Endothelial cell (in vitro differentiated cells): ENCODE measurements at regions not wholly inside any gene's neighbourhood (a gene's known extent, or its start where the extent isn't known, plus 50 kb on each side); places are given as distances from the start of the nearest gene placed in this dataset.

Experiments
- DNase-seq: peaks from one replicate; pipeline ENCODE4 v3.0.0; 2021; ENCODE audit warnings: low spot score
- H3K27ac Mint-ChIP-seq: one replicate; pipeline ENCODE4 v1.8.0; 2021; ENCODE audit warnings: mixed read lengths, inconsistent platforms; ENCODE audit not compliant: unreplicated experiment
- H3K27me3 Mint-ChIP-seq: one replicate; pipeline ENCODE4 v1.8.0; 2021; ENCODE audit warnings: mild to moderate bottlenecking, moderate library complexity, mixed read lengths, inconsistent platforms; ENCODE audit not compliant: unreplicated experiment
- H3K36me3 Mint-ChIP-seq: one replicate; pipeline ENCODE4 v1.8.0; 2021; ENCODE audit warnings: mild to moderate bottlenecking, low read depth, mixed read lengths, inconsistent platforms; ENCODE audit not compliant: unreplicated experiment
- H3K4me1 Mint-ChIP-seq: one replicate; pipeline ENCODE4 v1.8.0; 2021; ENCODE audit warnings: mild to moderate bottlenecking, mixed read lengths, inconsistent platforms; ENCODE audit not compliant: unreplicated experiment
- H3K4me3 Mint-ChIP-seq: one replicate; pipeline ENCODE4 v1.8.0; 2021; ENCODE audit warnings: mild to moderate bottlenecking, mixed read lengths, inconsistent platforms; ENCODE audit not compliant: unreplicated experiment
- H3K9me3 Mint-ChIP-seq: one replicate; pipeline ENCODE4 v1.8.0; 2021; ENCODE audit warnings: mixed read lengths, inconsistent platforms; ENCODE audit not compliant: unreplicated experiment
- TF ChIP-seq, protein P1 (sequence below): fragments of 200-600 bp; sonication (generic); IDR thresholded peaks from one replicate; pipeline ENCODE4 v1.5.0; 2021; ENCODE audit warnings: antibody characterized with exemption; ENCODE audit not compliant: unreplicated experiment

GRCh38 chr4:60953826-60954225 is 246.3 kb upstream of the ADGRL3 start:
- H3K27me3 Mint-ChIP-seq = peaks cover 3% of the 10 kb centered on the region
- TF ChIP-seq, protein P1, sequence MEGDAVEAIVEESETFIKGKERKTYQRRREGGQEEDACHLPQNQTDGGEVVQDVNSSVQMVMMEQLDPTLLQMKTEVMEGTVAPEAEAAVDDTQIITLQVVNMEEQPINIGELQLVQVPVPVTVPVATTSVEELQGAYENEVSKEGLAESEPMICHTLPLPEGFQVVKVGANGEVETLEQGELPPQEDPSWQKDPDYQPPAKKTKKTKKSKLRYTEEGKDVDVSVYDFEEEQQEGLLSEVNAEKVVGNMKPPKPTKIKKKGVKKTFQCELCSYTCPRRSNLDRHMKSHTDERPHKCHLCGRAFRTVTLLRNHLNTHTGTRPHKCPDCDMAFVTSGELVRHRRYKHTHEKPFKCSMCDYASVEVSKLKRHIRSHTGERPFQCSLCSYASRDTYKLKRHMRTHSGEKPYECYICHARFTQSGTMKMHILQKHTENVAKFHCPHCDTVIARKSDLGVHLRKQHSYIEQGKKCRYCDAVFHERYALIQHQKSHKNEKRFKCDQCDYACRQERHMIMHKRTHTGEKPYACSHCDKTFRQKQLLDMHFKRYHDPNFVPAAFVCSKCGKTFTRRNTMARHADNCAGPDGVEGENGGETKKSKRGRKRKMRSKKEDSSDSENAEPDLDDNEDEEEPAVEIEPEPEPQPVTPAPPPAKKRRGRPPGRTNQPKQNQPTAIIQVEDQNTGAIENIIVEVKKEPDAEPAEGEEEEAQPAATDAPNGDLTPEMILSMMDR = no peak
- H3K36me3 Mint-ChIP-seq = no peaks in the 10 kb centered on the region
- no peak overlapping the region for H3K27ac Mint-ChIP-seq
- H3K4me1 Mint-ChIP-seq = no peaks in the 10 kb centered on the region
- no peak for DNase-seq
- no peaks in the 10 kb centered on the region for H3K9me3 Mint-ChIP-seq
- no peak overlapping the region for H3K4me3 Mint-ChIP-seq

GRCh38 chr4:60962286-60962685 is 237.8 kb upstream of the ADGRL3 start:
- Mint-ChIP-seq H3K36me3 (no peaks in the 10 kb centered on the region), H3K27me3 (no peaks in the 10 kb centered on the region), H3K27ac (no peak overlapping the region), H3K9me3 (no peaks in the 10 kb centered on the region), H3K4me3 (no peak overlapping the region), H3K4me1 (no peaks in the 10 kb centered on the region)
- no peak for DNase-seq
- TF ChIP-seq, protein P1 = no peak

- no peak overlapping the region for H3K4me3 Mint-ChIP-seq
- H3K27ac Mint-ChIP-seq = no peak overlapping the region
- H3K27me3 Mint-ChIP-seq = no peaks in the 10 kb centered on the region
These were observed 218.6 kb upstream of the ADGRL3 start for GRCh38 chr4:60981534-60981933.

DNA sequence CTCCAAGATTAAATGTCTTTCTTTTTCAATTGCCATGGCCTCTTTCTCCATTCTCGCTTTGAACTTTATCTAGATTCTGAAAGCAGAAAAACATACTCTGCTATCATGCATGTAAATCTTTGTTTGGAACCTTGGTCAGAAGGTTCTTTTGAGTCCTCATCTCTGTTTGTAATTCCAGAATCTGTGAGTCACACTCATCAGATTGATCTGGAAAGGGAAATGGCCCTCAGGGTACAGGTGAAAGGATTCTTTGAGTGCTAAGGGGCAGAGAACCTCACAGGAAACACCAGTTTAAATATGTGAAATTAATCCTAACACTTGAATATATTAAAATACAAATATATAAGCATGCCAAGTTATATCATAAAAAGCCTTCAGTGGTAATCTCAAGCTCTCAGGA is 211.0 kb upstream of the ADGRL3 start:
- no peak overlapping the region for H3K27ac Mint-ChIP-seq

More at GRCh38 chr4:60981534-60981933, 218.6 kb upstream of the ADGRL3 start:
- no peaks in the 10 kb centered on the region for H3K9me3 Mint-ChIP-seq
- no peaks in the 10 kb centered on the region for H3K4me1 Mint-ChIP-seq
- DNase-seq = no peak
- H3K36me3 Mint-ChIP-seq = no peaks in the 10 kb centered on the region
- TF ChIP-seq, protein P1 = no peak

GRCh38 chr4:60992037-60992436 is 208.1 kb upstream of the ADGRL3 start:
- Mint-ChIP-seq H3K4me1 (no peaks in the 10 kb centered on the region), H3K36me3 (no peaks in the 10 kb centered on the region), H3K9me3 (no peaks in the 10 kb centered on the region), H3K27ac (no peak overlapping the region), H3K27me3 (no peaks in the 10 kb centered on the region), H3K4me3 (no peak overlapping the region)
- no peak for DNase-seq
- TF ChIP-seq, protein P1 = no peak

More for the DNA sequence above, 211.0 kb upstream of the ADGRL3 start:
- Mint-ChIP-seq H3K36me3 (no peaks in the 10 kb centered on the region), H3K4me1 (no peaks in the 10 kb centered on the region), H3K27me3 (no peaks in the 10 kb centered on the region), H3K9me3 (no peaks in the 10 kb centered on the region), H3K4me3 (no peak overlapping the region)
- TF ChIP-seq, protein P1 = no peak
- DNase-seq = no peak
